Liver (tissue), 8 donors: ENCODE measurements at regions not wholly inside any gene's neighbourhood (a gene's known extent, or its start where the extent isn't known, plus 50 kb on each side); places are given as distances from the start of the nearest gene placed in this dataset.

Experiments
- DNase-seq: peaks from one replicate; pipeline ENCODE4 v3.0.0-alpha.2; 2017; ENCODE audit warnings: low spot score
- H3K27ac ChIP-seq, 2 donors: one replicate each; pipeline ENCODE4 v1.7.0; 2013; ENCODE audit warnings: inconsistent platforms in 2 of 2, low read length in 2 of 2, control low read depth in 1 of 2, low read depth in 1 of 2, mild to moderate bottlenecking in 1 of 2
- H3K27me3 ChIP-seq, 4 donors: one replicate each; pipeline versions ENCODE4 v1.6.1 to v1.7.0; 2013; ENCODE audit warnings: low read length in 3 of 4, inconsistent platforms in 1 of 4, mild to moderate bottlenecking in 1 of 4, moderate library complexity in 1 of 4; ENCODE audit not compliant: control insufficient read depth in 4 of 4, insufficient read depth in 4 of 4
- H3K36me3 ChIP-seq, 4 donors: one replicate each; pipeline versions ENCODE4 v1.6.1 to v1.7.0; 2013; ENCODE audit warnings: low read length in 3 of 4, mild to moderate bottlenecking in 3 of 4, low read depth in 1 of 4, moderate library complexity in 1 of 4; ENCODE audit not compliant: control insufficient read depth in 4 of 4, insufficient read depth in 3 of 4
- H3K4me1 ChIP-seq, 4 donors: one replicate each; pipeline versions ENCODE4 v1.6.1 to v1.7.0; 2013; ENCODE audit warnings: low read length in 3 of 4, mild to moderate bottlenecking in 3 of 4, moderate library complexity in 1 of 4; ENCODE audit not compliant: control insufficient read depth in 4 of 4, insufficient read depth in 4 of 4
- H3K4me3 ChIP-seq, 3 donors: one replicate each; pipeline versions ENCODE4 v1.6.1 to v1.7.0; 2013; ENCODE audit warnings: low read length in 3 of 3, control low read depth in 1 of 3, low read depth in 1 of 3, mild to moderate bottlenecking in 1 of 3
- H3K9ac ChIP-seq, 2 donors: one replicate each; pipeline ENCODE4 v1.7.0; 2013; ENCODE audit warnings: low read length in 2 of 2, mild to moderate bottlenecking in 2 of 2, moderate library complexity in 2 of 2, control low read depth in 1 of 2, low read depth in 1 of 2
- H3K9me3 ChIP-seq, 4 donors: one replicate each; pipeline versions ENCODE4 v1.6.1 to v1.7.0; 2013; ENCODE audit warnings: low read length in 3 of 4; ENCODE audit not compliant: control insufficient read depth in 4 of 4
- CTCF ChIP-seq: fragments of 150-350 bp; IDR thresholded peaks from 2 replicates; pipeline ENCODE4 v1.5.1; 2017; ENCODE audit warnings: improper control_type of control experiment, low read depth, low read length; ENCODE audit not compliant: missing input control
- EGR1 ChIP-seq, 2 donors: IDR thresholded peaks; 2 replicates each; pipeline ENCODE4 v1.6.1; 2016 to 2018; ENCODE audit warnings: antibody characterized with exemption in 2 of 2, low read depth in 2 of 2
- FOXA1 ChIP-seq: IDR thresholded peaks from 2 replicates; pipeline ENCODE4 v1.6.1; 2016; ENCODE audit warnings: antibody characterized with exemption
- FOXA2 ChIP-seq: IDR thresholded peaks from 2 replicates; pipeline ENCODE4 v1.6.1; 2016; ENCODE audit warnings: antibody characterized with exemption
- GABPA ChIP-seq, 2 donors: IDR thresholded peaks in 1 of 2; conservative IDR thresholded peaks in 1 of 2; 2 replicates each; pipeline ENCODE4 v1.6.1; 2016; ENCODE audit warnings: antibody characterized with exemption in 2 of 2, mild to moderate bottlenecking in 1 of 2, moderate library complexity in 1 of 2
- HNF4A ChIP-seq, 2 donors: conservative IDR thresholded peaks; 2 replicates each; pipeline ENCODE4 v1.6.1; 2016; ENCODE audit warnings: antibody characterized with exemption in 2 of 2, mild to moderate bottlenecking in 2 of 2
- HNF4G ChIP-seq: IDR thresholded peaks from 2 replicates; pipeline ENCODE4 v1.6.1; 2016; ENCODE audit warnings: antibody characterized with exemption
- JUND ChIP-seq, 2 donors: IDR thresholded peaks; 2 replicates each; pipeline ENCODE4 v1.6.1; 2016; ENCODE audit warnings: antibody characterized with exemption in 2 of 2
- MAX ChIP-seq: IDR thresholded peaks from 2 replicates; pipeline ENCODE4 v1.6.1; 2016; ENCODE audit warnings: antibody characterized with exemption
- NR2F2 ChIP-seq: IDR thresholded peaks from 2 replicates; pipeline ENCODE4 v1.6.1; 2016; ENCODE audit warnings: antibody characterized with exemption
- RAD21 ChIP-seq, 2 donors: IDR thresholded peaks; 2 replicates each; pipeline ENCODE4 v1.6.1; 2016; ENCODE audit warnings: antibody characterized with exemption in 2 of 2, mild to moderate bottlenecking in 2 of 2
- RXRA ChIP-seq, 2 donors: IDR thresholded peaks; 2 replicates each; pipeline ENCODE4 v1.6.1; 2017 to 2018; ENCODE audit warnings: antibody characterized with exemption in 2 of 2, mild to moderate bottlenecking in 1 of 2
- TAF1 ChIP-seq: conservative IDR thresholded peaks from 2 replicates; pipeline ENCODE4 v1.6.1; 2016; ENCODE audit warnings: antibody characterized with exemption, mild to moderate bottlenecking
- YY1 ChIP-seq: IDR thresholded peaks from 2 replicates; pipeline ENCODE4 v1.6.1; 2016; ENCODE audit warnings: antibody characterized with exemption, mild to moderate bottlenecking
- WGBS: extraction: QIAGEN DNeasy Blood & Tissue Kit; methylation state at CpG from one replicate; pipeline ENCODE4 v1.1.7; 2013; 5-methylcytosine and 5-hydroxymethylcytosine counted together
- TF ChIP-seq, protein P1 (sequence below): IDR thresholded peaks from 2 replicates; pipeline ENCODE4 v1.6.1; 2016; ENCODE audit warnings: antibody characterized with exemption, mild to moderate bottlenecking
- TF ChIP-seq, protein P2 (sequence below): IDR thresholded peaks from 2 replicates; pipeline ENCODE4 v1.6.1; 2016; ENCODE audit warnings: antibody characterized with exemption
- TF ChIP-seq, protein P3 (sequence below): IDR thresholded peaks from 2 replicates; pipeline ENCODE4 v1.6.1; 2016; ENCODE audit warnings: antibody characterized with exemption
- donor health status: healthy.
- donor health status: healthy.
- donor health status: healthy.
- donor health status: healthy.
- donor health status: healthy.

DNA sequence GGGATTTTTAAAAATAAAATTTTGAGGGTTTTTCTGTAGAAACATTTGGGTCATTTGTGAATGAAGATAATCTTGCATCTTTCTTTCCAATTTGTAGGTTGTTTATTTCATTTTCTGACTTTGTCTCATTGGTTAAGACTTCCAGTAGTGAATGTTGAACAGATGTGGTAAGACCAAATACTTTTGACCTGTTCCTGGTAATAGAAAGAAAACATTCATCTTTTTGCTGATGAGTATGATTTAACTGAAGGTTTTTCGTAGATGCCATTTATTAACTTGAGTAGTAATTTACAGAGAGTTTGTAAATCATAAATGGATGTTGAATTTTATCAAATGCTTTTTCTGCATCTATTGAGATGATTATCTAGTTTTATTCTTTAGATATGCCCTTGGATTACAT, 416.1 kb upstream of the CITED2 start:
- no peaks in the 10 kb centered on the region for H3K9me3 ChIP-seq
- TF ChIP-seq RXRA (IDR thresholded peaks at IDR 0.05) (no peak), TAF1 (no peak), FOXA1 (no peak), GABPA (IDR thresholded peaks at IDR 0.05 in 1 of 2, conservative IDR thresholded peaks at IDR 0.05 in 1 of 2) (no peak), EGR1 (IDR thresholded peaks at IDR 0.05; ENCODE audit: low read depth in 2 of 2) (no peak), HNF4A (conservative IDR thresholded peaks at IDR 0.05) (no peak), YY1 (no peak), NR2F2 (no peak), MAX (no peak), HNF4G (no peak), CTCF (no peak), RAD21 (IDR thresholded peaks at IDR 0.05) (no peak)
- TF ChIP-seq, protein P1, sequence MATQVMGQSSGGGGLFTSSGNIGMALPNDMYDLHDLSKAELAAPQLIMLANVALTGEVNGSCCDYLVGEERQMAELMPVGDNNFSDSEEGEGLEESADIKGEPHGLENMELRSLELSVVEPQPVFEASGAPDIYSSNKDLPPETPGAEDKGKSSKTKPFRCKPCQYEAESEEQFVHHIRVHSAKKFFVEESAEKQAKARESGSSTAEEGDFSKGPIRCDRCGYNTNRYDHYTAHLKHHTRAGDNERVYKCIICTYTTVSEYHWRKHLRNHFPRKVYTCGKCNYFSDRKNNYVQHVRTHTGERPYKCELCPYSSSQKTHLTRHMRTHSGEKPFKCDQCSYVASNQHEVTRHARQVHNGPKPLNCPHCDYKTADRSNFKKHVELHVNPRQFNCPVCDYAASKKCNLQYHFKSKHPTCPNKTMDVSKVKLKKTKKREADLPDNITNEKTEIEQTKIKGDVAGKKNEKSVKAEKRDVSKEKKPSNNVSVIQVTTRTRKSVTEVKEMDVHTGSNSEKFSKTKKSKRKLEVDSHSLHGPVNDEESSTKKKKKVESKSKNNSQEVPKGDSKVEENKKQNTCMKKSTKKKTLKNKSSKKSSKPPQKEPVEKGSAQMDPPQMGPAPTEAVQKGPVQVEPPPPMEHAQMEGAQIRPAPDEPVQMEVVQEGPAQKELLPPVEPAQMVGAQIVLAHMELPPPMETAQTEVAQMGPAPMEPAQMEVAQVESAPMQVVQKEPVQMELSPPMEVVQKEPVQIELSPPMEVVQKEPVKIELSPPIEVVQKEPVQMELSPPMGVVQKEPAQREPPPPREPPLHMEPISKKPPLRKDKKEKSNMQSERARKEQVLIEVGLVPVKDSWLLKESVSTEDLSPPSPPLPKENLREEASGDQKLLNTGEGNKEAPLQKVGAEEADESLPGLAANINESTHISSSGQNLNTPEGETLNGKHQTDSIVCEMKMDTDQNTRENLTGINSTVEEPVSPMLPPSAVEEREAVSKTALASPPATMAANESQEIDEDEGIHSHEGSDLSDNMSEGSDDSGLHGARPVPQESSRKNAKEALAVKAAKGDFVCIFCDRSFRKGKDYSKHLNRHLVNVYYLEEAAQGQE, result no peak
- TF ChIP-seq, protein P2, sequence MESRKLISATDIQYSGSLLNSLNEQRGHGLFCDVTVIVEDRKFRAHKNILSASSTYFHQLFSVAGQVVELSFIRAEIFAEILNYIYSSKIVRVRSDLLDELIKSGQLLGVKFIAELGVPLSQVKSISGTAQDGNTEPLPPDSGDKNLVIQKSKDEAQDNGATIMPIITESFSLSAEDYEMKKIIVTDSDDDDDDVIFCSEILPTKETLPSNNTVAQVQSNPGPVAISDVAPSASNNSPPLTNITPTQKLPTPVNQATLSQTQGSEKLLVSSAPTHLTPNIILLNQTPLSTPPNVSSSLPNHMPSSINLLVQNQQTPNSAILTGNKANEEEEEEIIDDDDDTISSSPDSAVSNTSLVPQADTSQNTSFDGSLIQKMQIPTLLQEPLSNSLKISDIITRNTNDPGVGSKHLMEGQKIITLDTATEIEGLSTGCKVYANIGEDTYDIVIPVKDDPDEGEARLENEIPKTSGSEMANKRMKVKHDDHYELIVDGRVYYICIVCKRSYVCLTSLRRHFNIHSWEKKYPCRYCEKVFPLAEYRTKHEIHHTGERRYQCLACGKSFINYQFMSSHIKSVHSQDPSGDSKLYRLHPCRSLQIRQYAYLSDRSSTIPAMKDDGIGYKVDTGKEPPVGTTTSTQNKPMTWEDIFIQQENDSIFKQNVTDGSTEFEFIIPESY, result no peak
- TF ChIP-seq, protein P3, sequence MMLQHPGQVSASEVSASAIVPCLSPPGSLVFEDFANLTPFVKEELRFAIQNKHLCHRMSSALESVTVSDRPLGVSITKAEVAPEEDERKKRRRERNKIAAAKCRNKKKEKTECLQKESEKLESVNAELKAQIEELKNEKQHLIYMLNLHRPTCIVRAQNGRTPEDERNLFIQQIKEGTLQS, result no peak
- H3K9ac ChIP-seq, result no peak overlapping the region
- no peak for DNase-seq
- no peaks in the 10 kb centered on the region for H3K27me3 ChIP-seq
- WGBS, result 90% methylated on average over 1 of the region's 1 CpG
- no peaks in the 10 kb centered on the region for H3K4me1 ChIP-seq
- no peak overlapping the region for H3K4me3 ChIP-seq
- H3K27ac ChIP-seq, result no peak overlapping the region
- H3K36me3 ChIP-seq, result no peaks in the 10 kb centered on the region

GRCh38 chr6:139784222-139784769, 409.8 kb upstream of the CITED2 start:
- H3K4me1 ChIP-seq, result no peaks in the 10 kb centered on the region
- no peak overlapping the region for H3K4me3 ChIP-seq
- H3K9ac ChIP-seq, result no peak overlapping the region
- H3K36me3 ChIP-seq, result no peaks in the 10 kb centered on the region
- H3K27me3 ChIP-seq, result no peaks in the 10 kb centered on the region
- DNase-seq, result no peak
- no peak overlapping the region for H3K27ac ChIP-seq
- peaks cover 0 to 5% (median 2%) of the 10 kb centered on the region in 4 donors for H3K9me3 ChIP-seq
- WGBS, result 96% methylated on average over 2 of the region's 2 CpGs
- no peak for TF ChIP-seq JUND (IDR thresholded peaks at IDR 0.05)
- TF ChIP-seq, protein P2, result no peak
- TF ChIP-seq NR2F2, result no peak
- no peak for TF ChIP-seq HNF4G
- no peak for TF ChIP-seq EGR1 (IDR thresholded peaks at IDR 0.05; ENCODE audit: low read depth in 2 of 2)
- TF ChIP-seq, protein P1, result no peak
- TF ChIP-seq, protein P3, result no peak
- TF ChIP-seq FOXA2, result no peak
- TF ChIP-seq TAF1, result no peak
- no peak for TF ChIP-seq RXRA (IDR thresholded peaks at IDR 0.05)
- TF ChIP-seq YY1, result no peak
- TF ChIP-seq RAD21 (IDR thresholded peaks at IDR 0.05), result no peak
- no peak for TF ChIP-seq FOXA1
